ENCODE measurements at regions not wholly inside any gene's neighbourhood (a gene's known extent, or its start where the extent isn't known, plus 50 kb on each side); places are given as distances from the start of the nearest gene placed in this dataset.
"Not testable (repeated sequence)": the region's sequence is repeated elsewhere in the genome, so short reads cannot be mapped to it uniquely, and the experiment has no call there.

DNA sequence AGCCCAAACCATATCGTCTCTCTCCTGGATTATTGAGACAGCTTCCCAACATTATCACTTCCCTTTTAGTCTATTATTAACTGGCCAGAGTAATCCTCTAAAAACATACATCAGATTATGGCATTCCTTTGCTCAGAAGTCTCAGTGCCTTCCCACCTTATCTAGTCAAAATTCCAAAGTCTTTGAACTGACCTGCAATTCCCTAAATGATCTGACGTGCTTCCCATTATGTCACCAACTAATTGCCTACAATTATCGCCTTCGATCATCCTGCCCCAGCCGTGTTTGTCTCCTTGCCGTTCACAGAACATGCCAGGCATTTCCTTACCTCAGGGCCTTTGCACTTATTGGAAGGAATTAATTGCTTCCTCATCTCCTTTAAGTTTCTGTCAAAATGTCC, 332.4 kb downstream of the IRS1 start:
- DNase-seq, result no peak

DNA sequence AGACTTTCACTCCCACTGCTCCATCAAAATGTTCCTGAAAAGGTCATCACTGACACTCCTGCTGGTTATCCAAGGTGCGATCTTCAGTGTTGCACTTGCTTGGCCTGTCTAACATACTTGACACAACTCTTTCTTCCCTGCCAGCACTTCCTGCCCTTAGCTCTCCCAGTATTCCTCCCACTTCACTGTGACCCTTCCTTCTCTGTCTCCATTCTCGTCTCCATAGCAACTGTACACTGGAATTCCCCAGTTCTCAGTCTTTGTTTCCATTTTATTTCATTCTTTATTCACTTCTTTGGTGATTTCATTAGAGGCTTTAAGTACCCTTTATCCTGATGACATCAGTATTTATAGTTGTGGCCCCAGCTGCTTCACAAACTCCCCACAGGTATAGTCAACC, 333.0 kb downstream of the IRS1 start:
- no peak for DNase-seq

DNA sequence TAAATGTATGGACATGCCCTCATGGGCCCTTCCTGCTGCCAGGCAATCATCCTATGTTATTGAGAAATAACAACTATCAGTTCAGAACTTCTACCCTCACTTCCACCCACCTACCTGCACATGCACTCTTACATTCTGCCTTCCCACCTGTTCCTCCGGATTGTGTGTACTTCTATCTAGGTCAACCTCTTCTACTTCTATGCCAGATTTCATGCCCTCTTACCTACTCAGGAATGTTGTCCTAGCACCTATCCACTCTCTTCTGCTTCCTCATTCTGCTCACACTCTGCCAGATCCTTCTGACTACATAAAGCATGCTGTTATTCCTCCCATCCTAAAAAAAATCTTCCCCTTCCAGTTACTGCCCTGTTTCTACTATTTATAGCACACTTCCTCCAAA, 333.5 kb downstream of the IRS1 start:
- no peak for DNase-seq

DNA sequence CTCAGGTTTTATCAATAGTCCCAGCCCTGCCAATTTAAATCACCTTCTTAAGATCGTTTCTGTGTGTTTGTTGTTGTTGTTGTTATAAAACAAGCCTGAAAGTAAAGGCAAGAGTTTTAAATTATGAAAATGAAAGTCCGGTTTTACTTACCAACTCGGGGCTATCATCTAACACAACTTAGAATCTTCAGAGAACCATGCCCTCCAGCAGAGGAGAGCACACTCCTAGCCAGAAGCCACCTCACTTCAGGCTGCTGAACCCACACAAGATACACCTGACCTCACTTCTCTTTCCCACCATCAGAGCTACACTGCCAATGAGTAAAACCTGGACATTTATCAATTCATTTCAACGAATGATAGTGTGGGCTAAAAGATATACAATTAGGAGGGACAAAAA, 335.2 kb downstream of the IRS1 start:
- DNase-seq, result no peak

DNA sequence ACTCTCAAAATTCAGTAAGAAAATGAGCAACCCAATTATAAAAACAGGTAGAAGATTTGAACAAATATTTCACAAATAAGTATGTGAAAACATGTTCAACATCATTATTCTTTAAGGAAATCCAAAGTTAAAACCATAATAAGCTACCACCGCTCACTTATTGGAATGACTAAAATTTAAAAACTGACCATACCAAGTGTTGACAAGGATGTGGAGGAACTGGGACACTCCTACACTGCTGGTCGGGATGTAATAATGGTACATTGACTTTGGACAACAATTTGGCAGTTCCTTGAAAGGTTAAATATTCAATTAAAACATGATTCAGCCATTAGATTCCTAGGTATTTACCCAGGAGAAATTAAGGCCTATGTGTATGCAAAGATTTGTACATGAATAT, 336.5 kb downstream of the IRS1 start:
- no peak for DNase-seq

DNA sequence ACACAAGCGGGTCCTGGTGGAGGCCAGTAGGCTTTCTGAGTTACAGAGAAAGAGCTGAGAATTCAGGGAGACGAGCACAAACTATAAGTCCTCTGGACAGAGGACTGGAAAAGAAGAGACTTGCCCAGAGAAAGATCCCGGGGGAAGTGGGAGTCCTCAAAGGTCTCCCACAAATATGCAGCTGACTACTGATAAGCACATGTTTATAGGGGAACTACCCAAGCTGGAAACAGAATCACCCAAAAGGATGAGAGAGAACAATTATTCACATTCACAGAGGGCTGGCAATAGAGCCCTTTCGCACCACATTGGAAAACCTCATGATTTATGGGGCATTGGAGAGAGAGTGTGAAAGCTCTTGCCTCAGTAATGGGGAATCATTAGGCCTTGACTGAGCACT, 337.6 kb downstream of the IRS1 start:
- no peak for DNase-seq

DNA sequence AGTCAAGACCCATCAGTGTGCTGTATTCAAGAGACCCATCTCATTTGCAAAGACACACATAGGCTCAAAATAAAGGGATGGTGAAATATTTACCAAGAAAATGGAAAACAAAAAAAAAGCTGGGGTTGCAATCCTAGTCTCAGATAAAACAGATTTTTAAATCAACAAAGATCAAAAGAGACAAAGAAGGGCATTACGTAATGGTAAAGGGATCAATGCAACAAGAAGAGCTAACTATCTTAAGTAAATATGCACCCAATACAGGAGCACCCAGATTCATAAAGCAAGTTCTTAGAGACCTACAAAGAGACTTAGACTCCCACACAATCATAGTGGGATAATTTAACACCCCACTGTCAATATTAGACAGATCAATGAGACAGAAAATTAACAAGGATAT, 343.5 kb downstream of the IRS1 start:
- DNase-seq, result not testable (repeated sequence)

DNA sequence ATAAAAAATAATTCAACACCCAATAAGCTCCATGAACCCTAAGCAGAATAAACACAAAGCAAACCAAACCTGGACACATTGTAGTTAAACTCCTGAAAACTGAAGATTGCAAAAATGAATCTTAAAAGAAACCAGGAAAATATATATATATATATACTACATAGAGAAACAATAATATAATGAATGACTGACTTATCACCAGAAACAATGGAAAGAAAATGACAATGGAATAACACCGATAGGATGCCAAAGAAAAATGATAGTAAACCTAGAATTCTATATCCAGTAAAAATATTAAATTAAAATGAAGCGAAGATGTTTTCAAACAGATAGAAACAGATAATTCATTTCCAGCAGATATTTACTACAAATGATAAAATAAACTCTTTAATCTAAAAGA, 346.9 kb downstream of the IRS1 start:
- DNase-seq, result no peak

DNA sequence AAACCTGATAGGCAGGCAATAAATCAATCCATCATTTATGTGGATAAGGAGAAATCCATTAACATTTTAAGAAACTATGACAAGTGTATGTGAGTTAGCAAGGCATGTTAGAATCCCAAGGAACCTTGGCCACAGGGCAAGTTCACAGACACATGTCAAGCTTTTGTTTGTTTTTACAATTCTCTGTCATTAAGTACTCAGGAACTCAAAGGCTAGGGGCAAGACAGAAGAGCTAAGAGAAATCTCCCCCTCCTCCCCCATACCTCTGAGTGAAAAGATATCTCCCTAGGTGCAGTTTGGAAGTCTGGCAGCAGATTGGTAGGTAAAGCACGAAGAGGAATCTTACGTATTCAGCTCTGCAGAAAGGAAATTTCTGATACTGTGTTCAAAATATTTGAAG, 348.1 kb downstream of the IRS1 start:
- no peak for DNase-seq

DNA sequence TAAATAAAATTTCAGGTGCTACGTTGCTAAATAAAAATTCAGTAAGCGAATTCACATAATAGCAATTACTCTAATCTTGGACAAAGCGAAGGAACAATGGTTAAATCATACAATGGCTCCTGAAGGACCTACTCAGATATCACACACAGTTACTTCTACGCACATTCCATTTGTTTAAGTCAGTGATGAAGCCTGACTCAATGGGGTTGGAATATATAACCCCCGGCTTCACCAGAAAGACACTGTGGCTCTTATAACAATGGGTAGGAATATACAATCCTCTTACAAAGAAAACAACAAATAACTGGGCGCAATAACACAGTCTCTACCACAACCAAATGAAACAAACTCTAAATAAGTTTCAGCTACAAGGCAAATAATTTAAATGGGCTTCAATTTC, 349.5 kb downstream of the IRS1 start:
- no peak for DNase-seq

DNA sequence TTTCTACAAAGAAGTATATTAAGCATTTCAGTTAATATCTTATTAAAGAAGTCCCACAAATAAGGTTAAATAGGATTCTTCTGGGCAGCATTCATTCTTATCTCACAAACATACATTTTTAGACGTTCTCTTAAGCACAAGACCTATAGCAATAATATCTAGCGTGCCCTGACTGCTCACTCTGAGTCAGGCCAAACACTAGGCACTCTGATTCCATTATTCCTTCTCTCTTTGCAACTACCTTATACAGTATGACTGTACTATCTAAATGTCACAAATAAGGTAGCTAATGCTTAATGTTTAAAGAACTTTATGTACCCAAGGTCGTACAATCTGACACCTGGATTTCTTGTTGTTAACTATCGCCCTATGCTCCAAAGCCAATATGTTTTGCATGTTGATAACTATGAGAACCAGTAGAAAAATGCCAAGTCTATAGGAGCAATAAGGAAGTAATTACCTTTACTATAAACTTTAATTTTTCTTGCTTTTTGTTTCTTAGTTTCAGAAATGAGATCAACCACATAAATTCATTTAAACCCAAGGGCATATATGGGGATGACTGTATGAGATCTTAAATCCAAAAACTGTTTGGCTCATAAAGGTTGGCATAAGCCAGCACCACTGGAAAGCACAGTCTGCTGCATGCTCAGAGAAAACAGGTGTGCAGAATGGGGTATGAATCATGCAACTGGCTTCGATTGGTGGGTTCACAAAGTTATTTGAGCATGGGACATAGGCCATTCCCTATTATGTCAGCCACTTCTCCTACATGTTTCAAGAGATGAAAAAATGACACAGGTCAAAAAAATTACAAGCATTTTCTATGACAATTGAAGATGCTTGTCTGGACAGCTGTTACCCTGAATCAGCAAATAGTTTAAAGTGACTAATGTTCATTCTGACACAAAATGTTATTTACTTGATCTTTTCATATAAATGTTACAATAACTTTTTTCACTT, 352.0 kb downstream of the IRS1 start:
- DNase-seq, result no peak

DNA sequence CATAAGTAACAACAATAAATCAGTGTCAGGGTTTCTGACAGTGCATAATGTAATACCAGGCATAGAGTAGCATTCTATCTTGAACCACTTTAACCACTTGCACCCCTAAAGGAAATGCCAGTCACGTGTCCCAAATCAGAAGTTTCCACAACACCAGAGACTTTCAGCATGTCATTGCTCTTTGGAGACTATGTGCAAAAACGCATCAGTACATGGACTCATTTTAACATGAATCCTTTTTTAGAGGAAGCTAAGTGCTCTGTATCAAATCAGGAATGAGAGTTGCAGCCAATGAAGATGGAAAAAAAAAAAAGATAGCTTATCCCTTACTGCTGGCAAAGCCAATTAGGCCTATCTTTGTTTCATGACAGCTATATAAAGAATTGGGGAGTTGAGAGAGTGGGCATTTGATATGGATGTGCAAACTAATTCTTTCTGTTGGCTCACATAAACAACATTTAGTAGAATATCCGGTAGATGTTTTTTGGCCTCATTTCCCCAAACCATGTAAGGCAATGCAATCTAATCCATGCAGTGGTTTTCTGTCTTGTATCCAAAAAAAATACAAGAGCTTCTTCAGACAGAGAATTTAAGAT, 353.1 kb downstream of the IRS1 start:
- DNase-seq, result no peak

DNA sequence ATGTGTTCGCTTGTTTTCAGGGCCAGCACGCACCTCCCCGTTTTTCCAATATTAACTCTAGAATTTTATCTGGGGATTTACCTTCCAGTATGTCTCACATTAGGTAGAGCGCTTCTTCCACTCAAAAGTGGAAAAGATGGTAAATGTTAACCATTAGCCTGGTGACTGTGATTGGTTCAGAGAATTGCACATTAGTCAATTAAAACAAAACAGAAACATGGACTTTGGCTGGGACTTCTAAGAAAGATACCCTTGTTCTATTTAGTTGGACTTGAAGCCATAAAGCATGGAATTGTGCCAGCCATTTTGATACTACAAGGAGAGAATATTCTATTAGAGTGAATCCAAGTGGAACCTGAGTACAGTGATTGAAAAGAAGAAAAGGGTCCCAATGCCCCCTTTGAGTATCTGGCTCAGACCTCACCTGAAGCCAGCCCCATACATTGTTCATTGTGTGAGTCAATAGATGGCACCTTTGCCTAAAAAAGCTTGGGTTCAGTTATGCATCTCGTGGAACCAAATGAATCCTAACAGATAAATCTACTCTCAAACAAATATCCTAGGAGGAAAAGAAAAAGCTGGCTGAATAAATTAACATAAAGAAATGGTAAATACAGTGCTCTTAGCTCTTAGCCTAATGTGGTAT, 354.3 kb downstream of the IRS1 start:
- DNase-seq, result no peak

DNA sequence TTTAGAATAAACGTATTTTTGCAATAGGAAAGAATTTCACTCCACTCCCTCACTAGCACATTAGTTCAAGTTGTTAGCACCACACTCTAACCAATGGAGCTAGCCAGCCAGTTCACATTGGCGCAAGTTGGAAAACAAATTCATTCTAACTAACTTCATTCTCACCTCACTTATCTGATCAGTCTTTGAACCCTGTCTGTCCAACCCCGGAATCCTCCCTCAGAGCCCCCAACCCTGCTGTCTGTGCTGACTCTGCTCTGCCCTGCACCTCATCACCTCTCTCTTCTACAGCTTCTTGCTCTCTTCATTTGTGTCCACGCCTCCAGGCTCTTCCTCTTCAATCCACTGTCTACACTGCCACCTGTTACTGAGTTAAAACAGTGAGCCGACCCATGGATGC, 356.5 kb downstream of the IRS1 start:
- DNase-seq, result no peak

DNA sequence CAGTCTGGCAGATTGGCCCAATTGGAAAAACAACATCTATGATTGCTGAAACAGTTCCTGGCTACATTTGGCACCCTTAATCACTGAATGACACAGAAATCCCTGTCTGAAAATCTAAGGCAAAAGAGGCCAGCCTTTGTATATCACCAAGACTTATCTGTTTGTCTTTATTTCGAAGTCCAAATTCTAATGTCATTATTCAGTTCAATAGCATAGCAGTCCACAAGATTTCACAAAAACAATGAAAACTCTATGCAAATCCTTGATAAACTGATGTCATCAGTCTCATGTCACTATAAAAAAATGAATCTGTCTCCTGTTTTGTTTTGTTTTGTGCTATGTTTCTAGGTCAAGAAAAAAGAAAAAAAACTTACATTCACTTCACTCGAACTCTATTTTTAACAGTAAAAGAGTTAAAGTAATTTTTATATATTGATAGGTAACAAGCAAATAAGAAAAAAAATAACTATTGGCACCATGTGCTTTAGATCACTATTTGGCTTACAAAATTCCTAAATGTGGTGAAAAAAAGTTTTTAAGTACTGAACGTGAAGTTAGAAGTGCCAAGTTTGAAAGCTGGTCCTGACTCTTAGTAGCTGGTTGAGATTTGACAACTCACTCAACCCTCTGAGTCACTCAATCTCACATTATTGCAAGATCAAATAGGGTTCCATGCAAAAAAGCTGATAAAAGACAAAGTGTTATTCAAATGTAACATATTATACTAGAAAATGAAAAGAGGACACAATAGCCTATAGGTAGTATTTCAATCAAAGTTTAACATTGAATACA, 359.3 kb downstream of the IRS1 start:
- no peak for DNase-seq

DNA sequence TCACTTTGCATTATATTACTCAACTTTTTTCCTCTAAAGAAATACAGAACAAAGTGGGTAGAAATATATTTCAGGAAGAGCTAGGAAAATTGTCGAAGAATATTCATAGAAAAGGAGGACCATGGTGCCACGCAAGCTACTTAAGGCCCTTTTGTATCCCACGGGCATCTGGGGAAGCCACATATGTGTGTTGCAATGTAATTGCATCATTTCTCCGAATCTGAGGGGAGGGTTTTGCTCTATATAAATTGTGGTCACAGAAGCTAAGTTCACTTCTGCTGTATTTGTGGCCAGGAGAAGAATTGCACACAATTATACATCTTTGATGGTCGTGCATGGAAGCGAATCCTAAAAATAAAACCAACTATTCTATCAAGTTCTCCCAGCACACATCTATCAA, 360.3 kb downstream of the IRS1 start:
- DNase-seq, result no peak

DNA sequence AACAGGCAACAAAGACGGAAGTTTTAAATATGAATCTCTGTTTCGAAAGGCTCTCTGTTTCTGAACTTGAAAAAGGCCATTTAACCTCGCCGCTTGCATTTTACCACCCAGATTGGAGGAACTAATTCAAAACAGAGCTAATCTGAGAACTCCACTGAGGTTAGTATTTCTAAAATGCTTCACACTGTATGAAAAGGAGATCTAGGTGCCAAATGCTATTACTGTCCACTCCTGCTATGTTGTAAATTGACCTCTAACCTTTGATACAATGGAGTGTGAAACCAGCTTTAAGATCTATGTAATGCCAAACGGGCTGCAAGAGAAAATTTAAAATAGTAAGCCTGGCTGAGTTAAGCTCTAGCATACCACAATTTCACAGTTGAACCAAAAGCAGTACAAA, 364.5 kb downstream of the IRS1 start:
- DNase-seq, result no peak

DNA sequence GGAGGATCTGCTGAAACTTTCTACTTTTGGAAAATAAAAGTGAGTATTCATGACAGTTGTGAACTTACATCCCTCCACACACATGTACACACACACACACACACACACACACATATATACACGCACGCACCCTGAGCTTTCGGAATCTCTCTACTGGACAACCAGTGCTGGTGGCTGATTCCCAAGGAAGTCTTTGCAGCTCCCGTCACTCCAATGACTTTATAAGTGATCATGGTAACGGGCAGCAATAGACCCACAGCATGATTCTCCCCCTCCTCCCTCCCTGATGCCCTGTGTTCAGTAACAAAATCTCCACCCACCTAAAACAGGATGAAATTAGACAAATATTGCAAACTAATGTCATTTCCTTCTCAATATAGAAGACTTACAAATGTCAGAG, 364.9 kb downstream of the IRS1 start:
- no peak for DNase-seq

DNA sequence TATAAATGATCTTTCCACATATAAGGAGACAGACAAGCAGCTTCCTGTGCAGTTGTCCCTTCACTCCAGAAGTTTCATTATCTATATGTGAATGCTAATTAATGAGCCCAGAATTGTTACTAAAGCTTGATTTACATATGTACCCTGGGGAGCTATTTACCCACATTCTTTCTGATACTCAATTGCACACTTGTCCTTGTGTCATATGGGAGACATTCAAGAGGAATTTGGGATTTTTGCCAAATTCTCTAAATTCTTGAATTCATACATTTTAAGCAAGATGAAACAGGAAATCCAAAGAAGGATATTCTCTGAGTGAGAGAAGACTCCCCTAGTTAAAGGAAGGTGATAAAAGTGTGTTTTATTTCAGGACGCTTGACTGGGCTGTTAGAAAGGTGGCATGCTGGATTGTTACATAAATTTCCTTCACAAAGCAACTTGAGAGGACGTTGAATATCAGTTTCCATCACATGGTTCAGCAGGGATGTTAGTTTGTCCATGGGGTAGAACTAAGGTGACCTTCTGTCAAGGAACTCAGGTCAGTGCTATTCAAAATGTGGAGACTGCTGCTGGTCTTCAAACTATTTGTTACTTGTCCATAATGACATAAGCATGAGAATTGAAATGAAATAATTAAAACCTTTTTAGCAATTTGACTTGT, 368.2 kb downstream of the IRS1 start:
- DNase-seq, result no peak

DNA sequence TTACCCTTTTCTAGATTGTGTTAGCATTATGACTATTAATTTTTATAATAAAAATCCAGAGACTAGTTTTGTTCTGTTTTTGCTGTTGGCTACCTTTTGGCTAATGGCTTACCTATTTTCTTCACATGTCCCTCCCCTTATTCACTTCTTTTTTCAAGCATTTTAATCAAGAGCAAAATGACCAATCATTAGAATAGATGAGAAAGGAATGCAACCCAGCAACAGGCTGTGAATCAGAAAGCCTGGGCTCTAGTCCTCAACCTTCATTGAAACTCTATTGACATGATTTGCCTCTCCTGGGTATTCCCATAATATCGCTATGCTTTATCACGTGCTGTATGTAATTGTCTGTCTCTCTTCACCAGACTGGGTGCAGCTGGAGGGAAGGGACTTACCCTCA, 370.1 kb downstream of the IRS1 start:
- no peak for DNase-seq

DNA sequence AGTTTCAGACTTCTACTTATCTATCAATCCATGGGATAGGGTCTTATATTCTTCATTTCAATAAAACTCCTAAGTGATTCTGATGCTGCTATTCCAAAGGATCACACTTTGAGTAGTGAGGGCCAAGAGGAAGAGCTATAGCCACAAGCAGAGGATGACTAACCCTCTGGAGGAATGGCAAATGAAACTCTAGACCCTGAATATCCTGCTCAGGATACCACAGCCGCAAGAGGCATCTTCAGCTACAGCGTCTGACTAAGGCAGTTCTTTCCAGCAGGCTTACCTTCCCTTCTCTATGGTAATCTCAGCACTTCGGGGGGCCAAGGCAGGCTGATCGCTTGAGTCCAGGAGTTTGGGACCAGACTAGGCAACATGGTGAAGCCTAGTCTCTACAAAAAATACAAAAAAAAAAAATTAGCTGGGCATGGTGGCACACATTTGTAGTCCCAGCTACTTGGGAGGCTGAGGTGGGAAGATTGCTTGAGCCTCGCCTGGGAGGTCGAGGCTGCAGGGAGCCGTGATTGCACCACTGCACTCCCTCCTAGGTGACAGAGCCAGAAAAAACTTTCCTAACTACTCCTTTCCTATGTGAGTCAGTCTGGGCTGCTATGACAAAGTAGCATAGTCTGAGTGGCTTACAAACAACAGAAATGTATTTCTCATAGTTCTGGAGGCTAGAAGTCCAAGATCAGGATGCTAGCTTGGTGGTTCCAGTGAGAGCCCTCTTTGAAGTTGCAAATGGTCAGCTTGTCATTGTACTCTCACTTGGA, 371.9 kb downstream of the IRS1 start:
- DNase-seq, result no peak

DNA sequence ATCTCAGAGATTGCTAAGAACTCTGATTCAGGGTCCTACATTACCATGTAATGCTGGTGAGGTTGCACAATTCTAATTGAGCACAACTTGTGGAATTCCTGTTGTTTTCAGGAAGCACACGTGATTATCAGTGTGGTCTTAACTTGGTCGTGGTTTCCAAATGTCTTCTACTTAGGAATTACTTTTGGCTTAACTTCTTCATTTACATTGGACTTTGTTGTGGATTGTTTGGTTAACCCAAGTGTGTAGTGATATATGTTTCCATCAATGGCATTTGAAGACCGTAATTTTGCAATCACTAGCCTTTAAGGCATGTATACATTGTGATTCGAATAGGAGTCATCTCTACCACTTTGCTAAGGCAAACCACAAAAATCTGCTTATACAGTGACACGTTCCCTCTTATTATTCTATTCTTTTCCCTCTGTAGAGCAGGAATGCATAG, 373.3 kb downstream of the IRS1 start:
- DNase-seq, result no peak

Data from stimulated activated CD4-positive, alpha-beta T cell treated with anti-CD3 and anti-CD28 coated beads, Interleukin-1b, Interleukin-23, amount 100 ng/mL, for 48 hours (primary cell).